GM19351 (cell line): ENCODE measurements at regions not wholly inside any gene's neighbourhood (a gene's known extent, or its start where the extent isn't known, plus 50 kb on each side); places are given as distances from the start of the nearest gene placed in this dataset.
"Not testable (repeated sequence)": the region's sequence is repeated elsewhere in the genome, so short reads cannot be mapped to it uniquely, and the experiment has no call there.

Experiments
- ATAC-seq: cut with Tn5 transposase; IDR thresholded peaks from one replicate; pipeline ENCODE4 v1.9.1; 2021; ENCODE audit warnings: mild to moderate bottlenecking, moderate library complexity; ENCODE audit not compliant: unreplicated experiment

DNA sequence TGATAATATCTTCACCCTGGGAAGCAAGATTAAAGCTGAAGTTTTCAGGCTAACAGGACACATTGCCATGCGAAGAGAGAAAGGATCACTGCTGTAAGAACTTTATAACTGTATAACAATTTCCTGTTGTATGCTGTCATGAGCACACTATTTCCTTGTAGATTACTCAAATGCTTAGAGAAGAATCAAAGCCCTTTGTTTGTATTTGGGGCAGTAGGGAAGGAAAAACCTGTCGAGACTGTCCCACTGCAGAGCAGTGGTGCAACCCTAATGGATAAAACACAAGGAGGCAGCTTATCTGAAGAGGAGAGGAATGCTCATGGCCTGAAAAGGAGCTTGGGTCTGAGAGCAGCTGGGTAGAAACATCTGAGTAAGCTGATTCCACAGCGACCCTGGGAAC is 327.7 kb upstream of the NPSR1 start:
- ATAC-seq, result no peak

DNA sequence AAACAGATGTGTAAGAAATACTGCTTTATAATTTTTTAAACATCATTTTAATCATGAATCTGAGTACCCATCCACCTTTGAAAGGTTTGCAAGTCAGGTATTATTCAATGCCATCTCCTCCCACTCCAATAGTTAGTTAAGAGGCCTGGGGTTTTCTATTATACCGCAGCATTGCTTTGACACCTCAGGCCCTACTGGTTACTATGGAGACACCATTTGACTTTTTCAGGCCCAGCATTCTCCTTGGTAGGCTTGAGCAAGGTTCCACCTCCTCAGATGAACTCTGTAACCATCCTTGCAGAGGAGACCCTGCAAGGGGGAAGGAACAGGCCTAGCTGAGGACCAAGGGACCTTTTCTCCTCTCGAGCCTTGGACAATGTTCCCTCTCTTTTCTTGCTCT is 326.9 kb upstream of the NPSR1 start:
- no peak for ATAC-seq

DNA sequence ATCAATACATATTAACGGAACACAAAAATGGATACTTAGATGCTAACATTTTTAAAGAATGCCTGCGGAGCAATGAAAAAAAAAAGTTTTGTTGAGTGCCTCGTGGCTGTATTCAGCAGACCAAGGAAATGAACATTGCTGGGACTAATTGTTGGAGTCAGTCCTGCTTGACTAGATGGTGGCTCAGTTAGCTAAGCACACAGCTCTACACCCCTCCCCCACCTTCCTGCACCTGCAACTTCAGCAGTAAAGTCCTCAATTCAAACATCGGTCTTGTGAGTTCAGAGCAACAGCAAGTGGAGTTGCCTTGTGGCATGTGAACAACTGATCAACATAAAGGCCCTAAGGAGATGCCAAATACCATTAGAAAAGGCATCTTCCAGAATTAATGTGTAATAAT is 326.0 kb upstream of the NPSR1 start:
- ATAC-seq, result no peak

DNA sequence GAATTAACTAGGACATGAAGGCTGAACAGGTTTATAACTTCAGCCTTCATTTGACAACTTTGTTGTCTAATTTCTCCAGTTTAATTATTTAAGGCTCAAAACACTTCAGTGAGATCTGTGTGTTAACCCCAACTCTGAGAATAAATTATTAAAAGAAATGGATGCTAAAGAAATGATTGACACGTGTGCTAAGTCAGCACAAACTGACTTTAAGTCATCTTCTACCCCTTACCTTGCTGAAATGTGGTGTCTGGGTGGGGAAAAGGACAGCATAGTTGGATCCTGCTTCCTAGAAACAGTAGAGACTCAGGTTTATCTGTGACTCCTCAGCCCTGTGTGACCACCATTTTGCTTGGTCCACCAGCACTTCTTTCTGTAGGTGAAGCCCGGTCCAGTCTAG is 324.8 kb upstream of the NPSR1 start:
- no peak for ATAC-seq

DNA sequence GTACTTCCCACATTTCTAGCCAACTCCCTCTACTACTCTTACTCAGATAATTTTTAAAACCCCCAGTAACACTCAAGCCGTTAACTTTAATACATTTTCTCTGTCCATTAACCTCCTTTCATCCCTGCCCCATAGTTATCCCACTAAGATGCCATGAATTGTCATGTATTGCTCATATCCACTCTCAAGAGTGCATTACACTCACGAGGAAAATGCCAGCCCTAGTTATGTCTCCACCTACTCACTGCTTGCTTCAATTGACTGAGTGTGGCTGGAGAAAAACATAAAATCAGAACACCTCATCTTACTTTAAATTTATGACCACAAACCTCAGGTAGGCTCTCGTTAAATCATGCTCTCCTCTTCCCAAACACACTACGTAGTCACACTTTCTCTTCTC is 324.1 kb upstream of the NPSR1 start:
- ATAC-seq, result no peak

DNA sequence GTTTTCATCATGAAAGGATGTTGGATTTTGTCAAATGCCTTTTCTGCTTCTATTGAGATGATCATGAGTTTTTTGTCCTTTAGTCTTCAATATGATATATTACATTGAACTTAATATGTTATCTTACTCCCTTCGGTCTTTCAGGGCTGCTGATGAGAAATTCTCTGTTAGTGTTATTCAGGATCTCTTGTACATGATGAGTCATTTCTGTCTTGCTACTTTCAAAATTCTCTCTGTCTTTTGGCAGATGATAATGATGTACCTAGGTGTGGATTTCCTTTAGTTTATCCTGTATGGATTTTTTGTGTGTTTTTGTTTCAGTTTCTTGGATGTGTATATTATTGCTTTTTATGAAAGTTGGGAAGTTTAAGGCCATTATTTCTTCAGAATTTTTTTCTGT is 320.9 kb upstream of the NPSR1 start:
- no peak for ATAC-seq

DNA sequence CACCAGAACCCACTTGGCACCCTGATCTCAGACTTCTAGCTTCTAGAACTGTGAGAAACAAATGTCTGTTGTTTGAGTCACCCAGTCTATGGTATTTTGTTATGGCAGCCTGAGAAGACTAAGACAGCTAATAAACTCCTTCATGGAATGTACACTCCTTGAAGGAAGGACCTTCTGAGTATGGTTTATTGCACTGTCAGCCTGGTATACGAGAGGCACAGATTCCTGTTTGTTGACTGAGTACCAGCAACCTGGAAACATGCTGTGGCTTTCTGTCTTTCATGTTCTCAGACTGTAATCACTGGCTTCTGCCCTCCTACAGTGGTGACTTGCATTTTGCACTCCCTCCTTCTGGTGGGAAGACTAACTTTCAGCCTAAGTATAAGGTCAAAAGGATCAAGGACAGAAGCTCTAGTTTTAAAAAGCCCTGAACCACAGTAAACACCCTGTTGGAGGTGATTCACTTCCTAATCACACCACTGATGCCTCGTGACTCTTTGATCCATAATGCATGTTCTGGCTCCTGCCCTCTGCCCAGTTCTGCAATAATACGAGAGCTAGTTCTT is 319.0 kb upstream of the NPSR1 start:
- ATAC-seq, result no peak

DNA sequence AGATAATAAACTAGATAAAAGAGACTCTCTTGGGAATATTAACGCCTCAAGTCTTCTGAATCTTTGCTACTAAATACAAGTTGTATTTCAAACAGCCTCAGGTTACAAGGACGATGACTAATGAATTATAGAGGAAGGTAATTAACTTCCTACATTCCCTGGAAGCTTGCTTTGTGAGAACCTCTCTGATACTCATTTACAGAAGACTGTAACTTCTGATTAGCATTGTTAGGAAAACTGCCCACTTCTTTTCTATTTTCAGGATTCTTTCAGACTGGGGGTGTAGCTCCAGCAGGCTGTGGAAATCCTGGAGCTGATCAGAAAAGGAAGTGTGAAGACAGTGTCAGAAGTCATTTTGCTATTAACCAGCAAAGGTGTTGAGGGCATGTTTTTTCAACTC is 316.7 kb upstream of the NPSR1 start:
- no peak for ATAC-seq

DNA sequence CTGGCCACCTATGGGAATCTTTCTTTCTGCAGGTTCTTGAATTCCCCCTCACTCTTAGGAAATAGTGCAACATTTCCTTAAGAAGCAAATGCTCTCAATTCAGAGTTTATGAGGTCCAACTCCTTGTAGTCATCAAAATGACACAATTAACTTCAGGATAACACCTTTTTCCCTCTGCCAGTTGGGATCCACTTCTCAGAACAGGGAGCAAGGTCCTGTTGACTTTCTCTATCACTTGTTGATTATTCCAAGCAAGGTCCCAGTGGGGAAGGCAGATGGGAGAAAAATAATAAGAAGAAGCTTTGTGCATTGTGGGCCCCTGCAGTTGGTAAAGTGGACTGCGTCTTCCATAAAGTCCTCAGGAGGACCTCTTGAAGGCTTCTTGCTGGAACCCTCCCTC is 315.6 kb upstream of the NPSR1 start:
- no peak for ATAC-seq

DNA sequence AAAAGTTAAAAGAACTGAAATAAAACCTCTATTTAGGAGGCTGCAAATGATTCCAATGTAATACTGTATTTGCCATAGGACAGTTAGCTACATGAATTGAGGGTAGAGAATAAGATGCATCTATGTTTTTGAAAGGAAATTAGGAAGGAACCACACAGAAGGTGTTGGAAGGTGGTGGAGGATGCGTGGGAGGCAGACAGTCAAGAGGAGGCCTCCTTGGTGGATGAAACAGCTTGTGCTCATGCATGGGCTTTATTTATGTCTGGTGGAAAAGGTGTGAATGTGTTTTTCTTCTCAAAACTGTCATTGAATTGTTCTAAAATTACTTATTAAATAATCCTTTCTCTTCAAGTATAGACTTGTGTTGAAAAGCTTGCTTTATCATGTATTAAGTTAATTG is 314.4 kb upstream of the NPSR1 start:
- ATAC-seq, result no peak

DNA sequence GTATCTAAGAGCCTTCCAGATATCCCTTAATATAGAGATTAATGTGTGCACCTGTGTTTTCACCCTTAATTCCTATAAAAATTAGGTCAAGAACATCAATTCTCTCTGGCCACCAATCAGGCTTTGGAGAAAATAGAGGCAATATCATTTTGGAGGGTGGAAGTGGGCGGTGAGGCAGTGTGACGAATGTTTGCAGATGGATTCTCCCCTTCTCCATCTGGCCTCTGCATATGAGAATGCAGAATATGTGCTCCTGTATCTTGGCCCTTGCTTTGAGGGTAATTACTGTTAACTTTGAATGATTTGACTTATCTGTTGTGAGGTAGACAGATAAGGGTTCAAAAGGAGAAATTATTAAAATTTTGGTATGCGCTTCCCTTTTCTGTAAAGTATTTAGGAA is 304.0 kb upstream of the NPSR1 start:
- no peak for ATAC-seq

DNA sequence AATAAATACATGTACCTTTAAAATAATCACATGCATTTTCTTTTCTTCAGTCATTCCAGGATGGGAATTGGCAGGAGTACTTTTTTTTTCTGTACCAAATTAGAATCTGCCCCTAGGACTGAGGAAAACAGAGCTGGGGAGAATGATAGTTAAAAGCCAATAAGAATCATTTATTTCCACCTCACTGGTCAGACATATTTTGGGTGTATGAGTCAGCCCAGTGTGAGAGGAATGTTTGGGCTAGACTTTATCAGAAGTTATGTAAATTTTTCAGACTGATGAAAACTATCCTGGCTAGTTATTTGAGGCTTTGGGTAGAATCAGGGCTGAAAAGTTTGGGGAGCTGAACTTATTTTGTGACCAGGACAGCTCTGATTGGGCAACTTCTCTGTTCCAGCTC is 303.1 kb upstream of the NPSR1 start:
- no peak for ATAC-seq

DNA sequence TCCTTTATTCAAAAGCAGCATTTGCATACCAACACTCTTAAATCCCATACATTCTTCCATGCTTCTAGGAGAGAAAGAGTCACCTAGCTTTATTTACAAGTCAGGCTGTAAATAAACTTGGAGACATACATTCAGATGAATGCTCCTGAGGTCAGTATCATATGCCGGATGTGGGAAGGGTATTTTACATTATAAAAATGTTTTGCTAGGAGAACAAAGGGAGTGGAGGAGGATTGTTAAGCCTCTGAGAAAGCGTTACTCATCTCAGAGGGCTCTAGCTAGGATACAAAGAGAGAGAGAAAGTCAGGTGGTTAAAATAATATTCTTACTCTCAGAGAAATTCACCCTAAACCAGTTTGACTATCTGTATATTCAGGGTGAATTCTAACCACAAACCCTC is 300.9 kb upstream of the NPSR1 start:
- ATAC-seq, result no peak

DNA sequence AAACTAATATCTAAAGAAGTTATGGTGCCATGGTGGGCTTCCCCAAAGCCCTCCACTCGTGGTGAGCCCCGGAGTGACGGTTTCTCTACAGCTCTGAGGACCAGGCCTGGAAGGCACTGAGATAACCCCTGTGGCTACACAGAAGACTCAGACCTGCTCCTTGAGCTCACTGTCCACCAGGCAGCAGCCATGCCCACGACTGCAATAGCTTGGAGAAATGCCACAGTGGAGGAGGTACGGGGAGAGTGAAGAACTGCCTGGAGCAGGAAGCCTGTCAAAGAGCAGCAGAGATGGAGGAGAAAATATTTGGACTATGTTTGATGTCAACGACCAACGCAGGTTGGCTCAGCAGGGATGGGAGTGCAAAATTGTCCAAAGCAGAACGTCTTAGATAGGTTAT is 300.1 kb upstream of the NPSR1 start:
- ATAC-seq, result no peak

DNA sequence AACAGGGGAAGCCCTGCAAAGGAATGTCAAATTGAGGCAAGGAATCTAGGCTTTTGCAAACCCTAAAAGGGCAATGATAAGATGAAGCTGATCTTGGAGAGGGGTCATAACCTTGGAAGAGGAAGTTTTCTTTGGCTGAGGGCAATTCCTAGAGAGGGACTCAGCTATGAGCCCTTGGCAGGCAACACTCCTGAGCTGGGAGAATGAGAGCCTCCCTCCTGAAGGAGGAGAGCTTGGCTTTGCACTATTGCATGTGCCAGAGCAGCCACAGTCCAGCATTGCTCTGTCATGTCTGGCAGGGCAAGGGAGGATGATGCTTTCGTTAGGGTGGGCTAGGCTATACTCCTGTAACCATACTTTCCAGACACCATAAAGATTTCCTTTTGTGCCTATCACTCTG is 299.4 kb upstream of the NPSR1 start:
- not testable (repeated sequence) for ATAC-seq

DNA sequence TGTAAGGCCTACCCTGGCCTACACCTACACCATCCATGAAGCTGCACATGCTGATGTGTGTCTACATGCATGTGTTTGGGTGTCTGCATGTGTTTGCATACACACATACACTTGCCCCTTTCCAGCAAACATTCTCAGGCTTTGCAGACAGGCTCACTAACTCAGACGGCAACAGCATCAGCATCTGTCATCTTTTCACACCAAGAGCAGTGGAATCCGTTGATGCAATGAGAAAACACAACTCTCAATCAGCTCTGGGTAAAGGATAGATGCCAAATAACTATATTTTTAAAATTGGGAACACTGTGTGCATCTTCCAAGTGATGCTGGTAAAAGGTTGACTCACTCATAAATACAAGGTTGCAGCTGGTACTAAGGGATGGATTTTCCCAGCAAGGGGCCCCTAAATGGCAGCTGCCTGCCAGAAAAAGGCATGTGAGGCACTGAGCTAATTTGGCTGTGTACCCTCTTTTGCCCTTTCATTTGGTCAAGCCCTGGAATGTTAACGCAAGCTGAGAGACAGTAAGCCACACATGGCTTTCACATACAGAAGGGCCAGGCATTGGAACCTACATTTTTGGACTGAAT is 296.3 kb upstream of the NPSR1 start:
- ATAC-seq, result no peak

DNA sequence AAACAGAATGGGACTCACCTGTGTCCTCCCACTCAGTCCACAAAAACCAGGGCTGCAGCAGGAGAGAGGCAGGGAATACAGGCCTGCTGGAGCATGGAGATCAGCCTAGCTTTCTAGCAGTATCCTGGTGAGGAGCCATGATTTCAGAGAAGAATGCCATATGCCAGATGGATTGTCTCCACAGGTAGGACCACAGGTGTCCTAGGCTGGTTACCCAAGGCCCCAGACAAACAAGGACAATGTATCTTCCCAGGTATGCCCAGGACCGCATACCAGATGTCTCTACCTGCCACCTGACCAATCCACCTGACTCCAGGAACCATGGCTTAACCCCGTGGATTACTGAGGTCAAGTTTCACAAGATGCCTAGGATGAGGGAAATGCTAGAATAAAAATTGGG is 295.4 kb upstream of the NPSR1 start:
- ATAC-seq, result no peak

DNA sequence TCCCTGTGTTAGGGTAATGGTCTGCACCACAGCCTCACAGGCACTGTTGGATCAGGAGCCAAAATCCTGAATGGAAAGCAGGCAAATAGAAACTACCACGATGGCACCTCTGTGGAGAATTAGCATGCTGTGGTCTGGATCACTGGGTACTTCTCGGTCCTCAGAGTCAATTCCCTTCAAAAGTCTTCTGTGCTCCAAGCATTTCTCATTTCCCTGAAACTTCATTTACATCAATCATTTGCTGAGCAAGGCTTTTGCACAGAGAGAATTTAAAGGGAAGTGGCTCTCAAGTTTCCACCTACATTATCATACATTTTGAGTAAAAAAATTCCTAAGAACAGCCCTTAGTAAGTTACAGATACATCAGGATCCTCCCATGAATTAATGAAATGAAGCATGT is 293.9 kb upstream of the NPSR1 start:
- ATAC-seq, result no peak

DNA sequence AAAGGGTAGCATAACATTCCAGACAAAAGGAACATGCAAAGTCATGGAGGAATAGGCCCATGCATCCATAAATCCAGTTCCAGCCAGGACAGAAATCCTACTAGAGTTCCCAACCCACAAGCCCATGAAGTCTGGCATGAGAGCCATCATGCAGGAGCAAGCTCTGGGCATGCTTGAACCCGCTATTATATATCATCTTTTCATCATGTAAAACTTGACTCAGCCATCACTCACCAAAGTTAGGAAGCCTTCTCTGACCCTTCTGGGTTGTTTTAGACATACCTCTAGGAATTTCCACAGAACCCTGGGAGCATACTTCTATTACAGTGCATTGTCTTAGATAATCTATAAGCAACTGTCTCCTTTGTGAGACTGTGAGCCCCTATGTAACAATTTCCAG is 293.0 kb upstream of the NPSR1 start:
- no peak for ATAC-seq

DNA sequence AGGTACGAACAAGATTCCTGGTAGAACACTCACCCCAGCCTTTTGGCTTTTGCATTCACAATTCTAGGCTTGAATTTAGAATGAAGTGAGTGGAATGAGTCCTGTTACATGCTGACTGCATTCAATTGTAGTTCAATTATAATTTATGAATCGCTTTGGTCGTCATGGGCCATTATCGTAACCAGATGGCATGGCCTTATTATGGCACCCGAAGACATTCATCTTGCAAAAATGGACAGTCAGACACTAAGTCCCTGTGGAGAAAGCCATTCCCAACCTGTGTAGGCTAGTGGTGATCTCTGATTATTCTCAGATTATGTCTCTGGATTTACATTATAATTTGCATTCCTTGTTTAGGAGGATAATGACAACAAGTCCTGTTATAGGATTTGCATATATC is 292.4 kb upstream of the NPSR1 start:
- no peak for ATAC-seq

DNA sequence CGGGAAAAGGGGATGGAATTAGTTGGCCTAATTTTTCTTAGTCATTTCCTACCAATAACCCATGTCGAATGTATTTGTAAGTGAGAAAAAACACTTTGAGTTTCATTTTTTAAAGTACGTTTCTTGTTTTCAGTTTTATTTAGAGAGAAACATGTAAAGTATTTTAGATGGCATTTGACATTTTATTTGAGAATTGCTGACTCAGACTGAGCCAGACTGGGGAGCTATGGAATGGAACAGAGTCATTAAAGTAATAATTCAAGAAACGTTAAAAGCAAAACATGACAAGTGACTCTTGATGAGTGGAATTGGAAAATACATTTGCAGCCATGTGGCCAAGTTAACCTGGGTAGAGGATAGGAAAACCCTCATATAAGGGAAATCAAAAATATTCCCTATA is 286.1 kb upstream of the NPSR1 start:
- no peak for ATAC-seq

DNA sequence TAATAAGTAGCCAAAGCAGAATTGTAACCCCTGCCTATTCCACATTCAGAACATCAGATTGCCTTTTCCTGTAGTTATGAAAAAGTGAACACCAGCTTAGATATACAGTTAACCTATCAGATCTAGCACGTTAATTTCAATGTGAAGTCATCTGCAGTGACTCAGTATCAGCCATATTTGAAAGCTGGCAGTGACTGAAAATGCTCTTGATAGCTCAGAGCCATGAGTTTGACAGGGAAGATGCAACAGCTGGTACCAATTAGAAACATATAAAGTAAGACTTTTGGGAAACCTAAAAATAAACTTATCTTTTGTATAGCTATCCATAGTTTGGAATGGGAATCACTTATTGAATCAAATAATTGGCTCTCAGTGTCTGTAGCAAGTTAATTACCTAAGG is 284.1 kb upstream of the NPSR1 start:
- ATAC-seq, result no peak

DNA sequence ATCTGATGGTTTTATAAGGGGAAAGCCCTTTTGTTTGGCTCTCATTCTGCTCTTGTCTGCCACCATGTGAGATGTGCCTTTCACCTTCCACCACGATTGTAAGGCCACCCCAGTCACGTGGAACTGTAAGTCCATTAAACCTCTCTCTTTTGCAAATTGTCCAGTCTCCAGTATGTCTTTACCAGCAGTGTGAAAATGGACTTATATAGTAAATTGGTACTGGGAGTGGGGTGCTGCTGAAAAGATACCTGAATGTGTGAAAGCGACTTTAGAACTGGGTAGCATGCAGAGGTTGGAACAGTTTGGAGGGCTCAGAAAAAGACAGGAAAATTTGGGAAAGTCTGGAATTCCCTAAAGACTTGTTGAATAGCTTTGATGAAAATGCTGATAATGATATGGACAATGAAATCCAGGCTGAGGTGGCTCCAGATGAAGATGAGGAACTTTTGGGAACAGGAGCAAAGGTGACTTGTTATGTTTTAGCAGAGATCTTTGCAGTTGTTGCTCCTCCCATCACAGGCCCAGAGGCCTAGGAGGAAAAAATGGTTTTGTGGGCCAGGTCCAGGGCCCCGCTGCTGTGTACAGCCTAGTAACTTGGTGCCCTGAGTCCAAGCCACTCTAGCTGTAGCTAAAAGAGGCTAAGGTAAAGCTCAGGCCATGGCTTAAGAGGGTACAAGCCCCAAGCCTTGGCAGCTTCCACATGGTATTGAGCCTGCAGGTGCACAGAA is 275.7 kb upstream of the NPSR1 start:
- no peak for ATAC-seq
